ENCODE measurements at regions not wholly inside any gene's neighbourhood (a gene's known extent, or its start where the extent isn't known, plus 50 kb on each side); places are given as distances from the start of the nearest gene placed in this dataset.

DNA sequence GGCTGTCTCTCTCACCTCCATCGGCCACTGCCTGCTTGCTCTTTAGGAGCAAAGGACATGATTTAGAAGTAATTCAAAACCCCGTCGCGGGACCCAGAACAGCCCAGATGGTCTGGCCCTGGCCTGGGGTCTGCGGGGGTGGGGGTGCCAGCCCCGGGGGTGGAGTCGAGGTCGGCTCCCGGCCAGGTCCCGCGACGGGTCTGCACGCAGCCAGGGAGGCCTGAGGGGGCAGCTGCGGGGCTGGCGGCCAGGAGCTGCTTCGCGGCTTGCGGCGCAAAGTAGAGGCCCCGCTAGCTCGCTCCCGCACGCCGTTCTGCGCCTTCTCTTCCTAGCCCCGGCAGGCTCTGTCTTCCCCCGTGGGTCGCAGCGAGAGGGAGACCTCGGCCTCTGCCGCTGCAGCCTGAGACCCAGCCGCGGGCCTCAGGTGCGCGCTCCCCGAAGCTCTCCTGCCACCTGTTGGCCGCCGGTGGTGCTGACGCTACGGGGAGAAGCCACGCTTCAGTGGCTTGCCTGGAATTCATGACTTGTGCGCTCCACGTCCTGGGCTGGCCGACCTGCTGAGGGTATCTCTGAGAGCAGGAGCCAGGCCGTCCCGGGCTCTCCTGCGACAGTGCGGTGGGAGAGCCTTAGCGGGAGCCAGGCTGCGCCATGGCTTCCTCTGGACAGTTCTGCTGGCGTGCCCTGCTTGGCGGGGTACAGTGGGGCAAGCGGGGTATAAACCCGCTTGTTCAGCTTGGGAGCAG is 157.2 kb upstream of the PITX1 start:
- ChIA-PET CTCF (interaction anchor here (0.7 to 2.2 kb wide), 12 partner anchors 11 to 256 kb away, joined by 3 to 11 read pairs (median 3); no protein-coding TSS in a partner anchor), POLR2A (no interaction called here)
- DNase-seq = peak; percentile 73
- Mint-ChIP-seq H3K27me3 (peaks cover 65% of the 10 kb centered on the region), H3K27ac (no peak overlapping the region), H3K4me3 (peak overlapping the region; percentile 47), H3K9me3 (no peaks in the 10 kb centered on the region), H3K36me3 (ENCODE audit: low read depth) (no peaks in the 10 kb centered on the region), H3K4me1 (peaks cover 2% of the 10 kb centered on the region)

DNA sequence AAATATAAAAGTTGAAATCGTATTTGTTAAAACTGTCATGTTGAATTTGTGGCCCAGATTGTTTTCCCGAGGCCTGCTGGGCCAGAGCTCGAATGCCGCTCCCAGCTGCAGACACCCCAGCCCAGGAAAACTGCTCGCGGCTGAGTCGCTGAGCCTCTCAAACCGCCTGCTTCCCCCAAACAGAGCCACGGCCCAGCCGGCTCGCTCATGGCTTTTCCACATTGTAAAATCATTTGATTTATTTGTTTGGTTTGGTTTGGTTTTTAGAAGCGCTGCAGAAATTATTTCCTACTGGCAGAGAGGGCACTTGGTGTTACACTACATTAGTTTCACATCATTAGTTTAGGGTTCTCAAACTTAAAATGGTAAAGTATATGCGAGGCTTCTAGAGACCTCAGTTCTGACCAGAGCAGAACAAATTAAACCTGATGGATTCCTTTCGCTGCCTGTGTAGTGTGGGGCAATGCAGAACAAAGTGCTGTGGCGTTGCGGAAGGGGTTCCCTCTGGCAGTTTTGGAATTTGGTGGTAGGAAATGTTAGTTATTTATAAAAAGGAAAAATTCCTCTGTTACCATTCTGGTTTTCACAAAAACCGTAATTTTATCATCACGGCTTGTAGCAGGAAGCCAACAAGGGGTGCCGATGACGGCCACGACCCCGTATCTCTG is 156.5 kb upstream of the PITX1 start:
- POLR2A ChIA-PET = no interaction called here
- Mint-ChIP-seq H3K36me3 (ENCODE audit: low read depth) (no peaks in the 10 kb centered on the region), H3K27ac (no peak overlapping the region), H3K4me1 (peaks cover 2% of the 10 kb centered on the region), H3K4me3 (no peak overlapping the region), H3K27me3 (peaks cover 61% of the 10 kb centered on the region), H3K9me3 (no peaks in the 10 kb centered on the region)
- CTCF ChIA-PET = interaction anchor here (0.6 to 1.8 kb wide), 15 partner anchors 10 to 986 kb away, joined by 3 to 11 read pairs (median 3); no protein-coding TSS in a partner anchor
- DNase-seq = no peak

DNA sequence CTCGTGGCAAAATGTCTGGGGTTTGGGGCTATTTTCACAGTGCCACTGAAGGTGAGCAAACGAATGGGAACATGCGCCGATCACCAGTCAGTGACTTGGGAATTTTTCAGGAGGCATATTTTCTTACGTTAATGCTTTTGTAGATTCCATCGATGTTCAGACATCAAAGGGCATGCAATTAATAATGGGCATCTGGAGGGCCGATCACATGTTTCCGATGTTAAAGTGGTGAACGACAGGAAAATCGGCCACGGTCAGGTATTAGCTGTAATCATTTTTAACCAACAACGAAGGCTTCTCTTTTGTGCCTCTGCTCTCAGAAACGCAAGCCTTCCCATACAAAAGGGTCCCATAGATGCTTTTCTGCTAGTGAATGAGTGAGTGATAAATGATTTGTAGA is 155.0 kb upstream of the PITX1 start:
- Mint-ChIP-seq H3K27me3 (peaks cover 48% of the 10 kb centered on the region), H3K36me3 (ENCODE audit: low read depth) (no peaks in the 10 kb centered on the region), H3K27ac (no peak overlapping the region), H3K4me3 (no peak overlapping the region), H3K4me1 (peaks cover 2% of the 10 kb centered on the region), H3K9me3 (no peaks in the 10 kb centered on the region)
- POLR2A ChIA-PET = no interaction called here
- no peak for DNase-seq
- CTCF ChIA-PET = interaction anchor here (1.3 to 1.4 kb wide), 2 partner anchors 28 to 44 kb away, joined by 3 read pairs; no protein-coding TSS in a partner anchor

DNA sequence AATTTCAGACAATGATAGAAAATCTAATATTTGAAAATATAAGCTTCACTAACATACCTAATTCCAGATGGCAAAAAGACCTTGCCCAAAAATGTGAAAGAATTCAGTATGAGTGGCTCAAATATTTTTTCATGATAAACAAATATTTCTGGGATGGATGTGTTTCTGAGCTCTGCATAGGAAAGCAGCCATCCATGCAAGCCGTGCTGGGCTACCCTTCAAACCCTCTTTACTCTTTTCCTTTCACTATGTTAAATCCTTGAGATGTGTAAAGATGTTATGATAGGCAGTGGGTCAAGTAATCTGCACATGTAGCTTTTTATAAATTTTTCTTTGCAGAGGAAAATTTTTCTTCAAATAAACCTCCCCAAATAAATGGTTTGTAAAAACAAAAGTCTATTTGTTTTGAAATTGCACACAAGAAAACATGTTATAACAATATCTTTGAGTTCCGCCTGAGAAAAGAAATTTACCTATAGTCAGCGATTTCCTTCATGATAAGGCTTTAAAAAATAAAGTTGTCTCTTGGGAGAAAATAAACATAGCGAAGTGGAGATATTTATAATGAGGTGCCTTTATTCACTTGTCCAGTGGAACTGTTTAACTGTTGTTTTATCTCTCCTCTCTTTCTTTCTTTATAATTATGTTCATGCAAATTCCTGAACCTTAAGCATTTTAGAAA is 154.3 kb upstream of the PITX1 start:
- peaks cover 43% of the 10 kb centered on the region for H3K27me3 Mint-ChIP-seq
- ChIA-PET CTCF (interaction anchor here (1.3 kb wide), 1 partner anchor 29 kb away, joined by 3 read pairs; no protein-coding TSS in a partner anchor), POLR2A (no interaction called here)
- H3K4me3 Mint-ChIP-seq = no peak overlapping the region
- DNase-seq = no peak
- peaks cover 2% of the 10 kb centered on the region for H3K4me1 Mint-ChIP-seq
- H3K27ac Mint-ChIP-seq = no peak overlapping the region
- no peaks in the 10 kb centered on the region for H3K9me3 Mint-ChIP-seq
- H3K36me3 Mint-ChIP-seq (ENCODE audit: low read depth) = no peaks in the 10 kb centered on the region

DNA sequence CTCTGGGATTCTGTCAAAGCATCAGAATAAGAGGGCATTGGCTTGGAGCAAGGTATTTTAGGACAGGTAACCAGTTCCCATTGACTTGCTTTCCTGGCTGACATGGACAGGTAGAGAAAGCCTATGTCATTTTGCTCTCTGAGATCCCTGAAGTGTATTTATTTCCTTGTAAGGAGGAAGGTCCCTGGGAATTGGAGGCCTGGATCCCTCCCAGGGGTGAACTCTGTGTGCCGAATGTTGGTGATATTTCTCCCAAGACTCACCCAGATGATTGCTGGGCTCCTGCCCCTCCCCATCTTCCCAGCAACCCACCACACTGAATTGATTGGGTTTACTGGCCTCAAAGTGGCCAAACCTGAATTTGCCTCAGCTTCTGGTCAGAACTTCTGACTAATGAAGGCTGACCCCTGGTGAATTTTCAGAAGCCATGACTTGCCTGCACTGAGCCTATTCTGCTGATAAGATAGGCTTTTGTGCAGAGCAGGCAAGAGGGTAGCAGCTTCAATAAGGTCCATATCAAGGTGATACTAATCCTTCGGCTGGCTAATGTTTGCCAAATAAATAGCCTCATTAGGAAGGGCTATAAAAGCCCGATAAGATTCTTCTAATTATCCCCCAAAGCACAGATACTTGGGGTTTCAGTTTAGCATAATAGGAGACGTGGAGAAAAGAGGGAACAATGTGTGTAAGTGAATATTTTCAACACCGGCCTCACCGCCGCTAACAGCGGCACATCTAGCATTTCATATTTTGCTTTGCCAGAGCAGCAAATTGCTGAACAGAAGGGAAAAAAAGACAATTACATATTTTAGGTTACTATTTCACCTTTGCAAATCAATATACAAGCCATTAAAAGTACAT is 152.9 kb upstream of the PITX1 start:
- no peak for DNase-seq
- Mint-ChIP-seq H3K36me3 (ENCODE audit: low read depth) (no peaks in the 10 kb centered on the region), H3K27me3 (peaks cover 31% of the 10 kb centered on the region), H3K4me1 (peaks cover 2% of the 10 kb centered on the region), H3K4me3 (no peak overlapping the region), H3K27ac (no peak overlapping the region), H3K9me3 (no peaks in the 10 kb centered on the region)
- POLR2A ChIA-PET = no interaction called here
- CTCF ChIA-PET = no interaction called here

DNA sequence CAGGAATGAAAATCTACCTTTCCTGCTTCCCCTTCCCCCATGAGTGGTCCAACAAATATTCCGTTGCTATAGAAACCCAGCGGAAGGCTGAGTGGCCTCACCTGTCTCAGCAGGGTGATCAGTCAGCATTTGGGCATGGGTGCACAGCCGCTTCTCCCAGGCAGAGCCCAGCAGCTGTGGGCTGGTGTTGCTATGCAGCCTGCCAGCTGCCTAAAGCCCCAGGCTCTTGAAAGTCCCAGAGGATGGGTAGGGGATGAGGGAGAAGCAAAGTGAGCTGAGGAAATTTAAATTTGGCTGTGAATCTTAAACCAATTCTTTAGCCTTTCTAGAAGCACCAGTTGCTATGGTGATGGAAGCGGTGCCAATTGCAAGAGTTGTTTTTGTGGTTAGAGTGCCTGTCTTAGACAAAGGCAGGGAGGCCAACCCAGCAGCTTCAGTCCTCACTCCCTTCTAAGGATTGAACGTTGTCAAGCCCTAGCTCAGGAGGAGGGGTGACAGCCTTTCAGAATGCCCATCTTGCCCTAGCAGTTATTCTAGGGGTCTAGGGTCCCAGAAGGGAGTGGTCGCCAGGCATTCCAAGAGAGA is 151.5 kb upstream of the PITX1 start:
- DNase-seq = no peak
- H3K4me3 Mint-ChIP-seq = no peak overlapping the region
- no peaks in the 10 kb centered on the region for H3K9me3 Mint-ChIP-seq
- no peaks in the 10 kb centered on the region for H3K36me3 Mint-ChIP-seq (ENCODE audit: low read depth)
- H3K27ac Mint-ChIP-seq = no peak overlapping the region
- peaks cover 22% of the 10 kb centered on the region for H3K27me3 Mint-ChIP-seq
- ChIA-PET POLR2A (no interaction called here), CTCF (interaction anchor here (0.6 to 1.3 kb wide), 2 partner anchors 8 to 18 kb away, joined by 3 to 4 read pairs; no protein-coding TSS in a partner anchor)
- no peaks in the 10 kb centered on the region for H3K4me1 Mint-ChIP-seq

DNA sequence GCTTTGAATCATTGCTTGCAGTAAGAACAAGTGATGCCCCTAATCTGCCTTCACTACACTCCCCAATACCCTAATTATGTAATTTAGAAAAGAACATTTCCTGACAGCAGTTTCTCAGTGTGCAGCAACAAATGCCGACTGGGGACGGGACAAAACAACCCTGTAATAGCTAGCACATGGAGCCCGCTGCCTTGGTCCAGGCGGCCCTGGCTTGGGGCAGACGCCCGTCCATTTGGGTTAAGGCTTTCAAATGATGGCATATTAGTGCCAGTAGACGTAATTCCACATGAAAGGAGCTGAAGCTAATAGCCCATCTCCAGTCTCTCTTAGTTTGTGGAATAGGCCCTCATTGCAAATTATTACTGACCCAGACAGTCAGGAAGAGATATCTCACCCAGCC is 150.6 kb upstream of the PITX1 start:
- no peak overlapping the region for H3K27ac Mint-ChIP-seq
- ChIA-PET CTCF (interaction anchor here (1.3 kb wide), 1 partner anchor 9 kb away, joined by 3 read pairs; no protein-coding TSS in a partner anchor), POLR2A (no interaction called here)
- no peaks in the 10 kb centered on the region for H3K4me1 Mint-ChIP-seq
- peaks cover 13% of the 10 kb centered on the region for H3K27me3 Mint-ChIP-seq
- H3K9me3 Mint-ChIP-seq = no peaks in the 10 kb centered on the region
- H3K36me3 Mint-ChIP-seq (ENCODE audit: low read depth) = no peaks in the 10 kb centered on the region
- no peak overlapping the region for H3K4me3 Mint-ChIP-seq
- no peak for DNase-seq

DNA sequence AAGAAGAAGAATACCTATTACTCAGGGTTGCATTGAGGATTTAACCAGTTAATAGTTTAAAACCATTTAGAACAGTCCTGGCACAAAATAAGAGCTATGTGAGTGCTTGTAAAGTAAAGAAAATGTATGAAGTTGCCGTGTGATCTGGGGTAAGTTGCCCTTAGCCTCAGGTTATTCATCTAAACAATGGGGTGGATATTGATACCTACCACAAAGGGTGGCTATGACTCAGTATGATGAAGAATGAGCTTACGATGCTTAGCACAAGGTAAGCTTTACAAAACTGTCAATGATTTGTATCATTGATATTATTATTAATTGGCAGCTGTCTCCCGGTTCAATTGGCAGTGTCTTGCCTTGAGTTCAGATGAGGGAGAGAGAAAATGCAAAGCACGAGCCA is 149.4 kb upstream of the PITX1 start:
- Mint-ChIP-seq H3K4me1 (no peaks in the 10 kb centered on the region), H3K27me3 (peaks cover 11% of the 10 kb centered on the region), H3K36me3 (ENCODE audit: low read depth) (no peaks in the 10 kb centered on the region), H3K4me3 (no peak overlapping the region), H3K27ac (no peak overlapping the region), H3K9me3 (no peaks in the 10 kb centered on the region)
- ChIA-PET CTCF (no interaction called here), POLR2A (no interaction called here)
- DNase-seq = no peak

DNA sequence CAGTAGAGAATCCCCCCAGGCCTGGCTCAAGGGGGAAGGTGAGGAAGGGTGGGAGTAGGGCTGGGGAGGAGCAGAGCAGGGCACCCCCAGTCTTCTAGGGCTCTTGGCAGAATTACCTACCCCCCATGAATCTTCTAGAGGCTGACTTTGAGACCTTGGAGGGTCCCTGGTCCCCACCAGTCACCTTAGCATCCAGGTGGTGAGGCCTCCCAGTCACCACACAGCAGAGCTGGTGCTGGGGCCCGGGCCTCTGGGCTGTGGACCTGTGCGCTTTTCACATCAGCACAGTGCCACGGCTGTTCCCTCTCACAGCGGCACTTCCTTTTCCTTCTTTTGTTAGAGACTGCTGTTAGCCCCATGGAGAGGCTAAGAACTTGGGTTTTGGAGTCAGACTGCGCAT is 148.6 kb upstream of the PITX1 start:
- Mint-ChIP-seq H3K9me3 (no peaks in the 10 kb centered on the region), H3K4me1 (no peaks in the 10 kb centered on the region), H3K4me3 (no peak overlapping the region), H3K27me3 (peaks cover 10% of the 10 kb centered on the region), H3K27ac (no peak overlapping the region), H3K36me3 (ENCODE audit: low read depth) (no peaks in the 10 kb centered on the region)
- ChIA-PET CTCF (no interaction called here), POLR2A (no interaction called here)
- DNase-seq = no peak

DNA sequence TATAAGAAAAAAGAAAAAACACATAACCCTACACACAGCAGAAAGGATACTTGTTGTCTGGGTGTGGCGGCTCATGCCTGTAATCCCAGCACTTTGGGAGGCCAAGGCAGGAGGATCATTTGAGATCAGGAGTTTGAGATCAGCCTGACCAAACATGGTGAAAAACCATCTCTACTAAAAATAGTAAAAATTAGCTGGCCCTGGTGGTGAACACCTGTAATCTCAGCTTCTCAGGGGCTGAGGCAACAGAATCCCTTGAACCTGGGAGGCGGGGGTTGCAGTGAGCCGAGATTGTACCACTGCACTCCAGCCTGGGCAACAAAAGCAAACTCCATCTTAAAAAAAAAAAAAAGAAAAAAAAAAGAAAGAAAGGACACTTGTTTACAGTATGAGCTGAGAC is 147.6 kb upstream of the PITX1 start:
- POLR2A ChIA-PET = no interaction called here
- Mint-ChIP-seq H3K36me3 (ENCODE audit: low read depth) (no peaks in the 10 kb centered on the region), H3K27ac (no peak overlapping the region), H3K4me1 (no peaks in the 10 kb centered on the region), H3K27me3 (peaks cover 2% of the 10 kb centered on the region), H3K4me3 (no peak overlapping the region), H3K9me3 (no peaks in the 10 kb centered on the region)
- DNase-seq = no peak
- CTCF ChIA-PET = interaction anchor here (1.2 to 3.2 kb wide), 2 partner anchors 8 to 10 kb away, joined by 3 to 11 read pairs; no protein-coding TSS in a partner anchor

DNA sequence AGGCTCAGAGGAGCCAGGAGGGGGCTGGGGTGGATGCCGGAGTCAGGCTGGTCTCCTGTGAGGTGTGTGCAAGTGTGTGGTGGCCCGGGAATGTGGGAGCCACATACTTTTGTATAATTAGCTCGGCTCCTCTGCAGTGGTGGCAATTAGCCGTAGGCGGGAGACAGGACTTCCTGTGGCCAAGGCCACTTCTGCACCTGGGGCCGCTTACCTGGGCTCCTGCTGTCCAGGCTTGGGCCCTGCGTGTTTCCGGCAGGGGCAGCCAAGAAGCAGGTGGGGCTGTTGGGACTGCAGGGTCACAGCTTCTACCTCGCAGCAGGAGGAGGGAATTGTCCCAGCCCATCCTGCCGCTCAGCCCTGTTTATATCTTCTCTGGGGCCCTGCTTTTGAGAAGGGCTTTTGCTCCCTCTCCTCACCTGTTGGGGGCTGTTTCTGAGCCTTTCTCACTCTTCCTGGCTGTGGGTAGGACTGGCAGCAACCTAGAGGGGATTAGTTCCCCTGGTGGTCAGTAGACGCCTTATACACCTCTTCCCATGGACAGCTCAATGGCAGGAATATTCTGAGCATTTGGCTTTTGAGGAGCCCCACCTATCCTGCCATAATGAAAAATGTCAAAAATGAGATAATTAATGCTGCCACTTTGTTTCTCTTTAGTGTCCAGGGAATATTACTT is 145.4 kb upstream of the PITX1 start:
- Mint-ChIP-seq H3K27ac (no peak overlapping the region), H3K27me3 (peaks cover 1% of the 10 kb centered on the region), H3K4me1 (no peaks in the 10 kb centered on the region), H3K9me3 (no peaks in the 10 kb centered on the region), H3K36me3 (ENCODE audit: low read depth) (no peaks in the 10 kb centered on the region), H3K4me3 (no peak overlapping the region)
- ChIA-PET CTCF (interaction anchor here (0.6 to 3.2 kb wide), 2 partner anchors 12 to 1835 kb away, joined by 3 to 11 read pairs; no protein-coding TSS in a partner anchor), POLR2A (no interaction called here)
- no peak for DNase-seq

Measured in activated CD4-positive, alpha-beta memory T cell treated with anti-CD3 and anti-CD28 coated beads, Interleukin-2, amount 10 ng/mL, durations not matched to agents 7 days and 5 days (primary cell).